HG02884 (cell line): ENCODE measurements at regions not wholly inside any gene's neighbourhood (a gene's known extent, or its start where the extent isn't known, plus 50 kb on each side); places are given as distances from the start of the nearest gene placed in this dataset.
"Not testable (repeated sequence)": the region's sequence is repeated elsewhere in the genome, so short reads cannot be mapped to it uniquely, and the experiment has no call there.

Source experiments
- ATAC-seq: cut with Tn5 transposase; IDR thresholded peaks from one replicate; pipeline ENCODE4 v1.9.1; 2021; ENCODE audit warnings: mild to moderate bottlenecking, moderate library complexity; ENCODE audit not compliant: unreplicated experiment

GRCh38 chr1:59185163-59185860 lies 111.6 kb upstream of the FGGY start:
- ATAC-seq: no peak

- no peak for ATAC-seq
These were observed 110.2 kb upstream of the FGGY start for GRCh38 chr1:59186656-59187055.

- ATAC-seq: no peak
These were observed 108.3 kb upstream of the FGGY start for GRCh38 chr1:59188413-59189213.

GRCh38 chr1:59193443-59194093 lies 103.3 kb upstream of the FGGY start:
- no peak for ATAC-seq

- ATAC-seq: no peak
These were observed 102.3 kb upstream of the FGGY start for GRCh38 chr1:59194621-59195020.

GRCh38 chr1:59195151-59195550 lies 101.7 kb upstream of the FGGY start:
- no peak for ATAC-seq

- ATAC-seq: no peak
These were observed 98.3 kb upstream of the FGGY start for GRCh38 chr1:59198564-59198963.

GRCh38 chr1:59199147-59199546 lies 97.7 kb upstream of the FGGY start:
- ATAC-seq: no peak

GRCh38 chr1:59199719-59200376 lies 97.0 kb upstream of the FGGY start:
- ATAC-seq: no peak

GRCh38 chr1:59201341-59201740 lies 95.6 kb upstream of the FGGY start:
- ATAC-seq: no peak

GRCh38 chr1:59202455-59202854 lies 94.4 kb upstream of the FGGY start:
- no peak for ATAC-seq

- no peak for ATAC-seq
These were observed 92.9 kb upstream of the FGGY start for GRCh38 chr1:59204001-59204400.

- ATAC-seq: not testable (repeated sequence)
These were observed 90.3 kb upstream of the FGGY start for GRCh38 chr1:59206616-59207015.

GRCh38 chr1:59210430-59210829 lies 86.5 kb upstream of the FGGY start:
- ATAC-seq: not testable (repeated sequence)

- no peak for ATAC-seq
These were observed 84.2 kb upstream of the FGGY start for GRCh38 chr1:59212706-59213105.

GRCh38 chr1:59214248-59215208 lies 82.4 kb upstream of the FGGY start:
- no peak for ATAC-seq

- ATAC-seq: no peak
These were observed 81.1 kb upstream of the FGGY start for GRCh38 chr1:59215766-59216291.

- not testable (repeated sequence) for ATAC-seq
These were observed 79.5 kb upstream of the FGGY start for GRCh38 chr1:59217439-59217838.

- ATAC-seq: no peak
These were observed 78.2 kb upstream of the FGGY start for GRCh38 chr1:59218521-59219236.
